Hepatocyte (in vitro differentiated cells): ENCODE measurements at regions not wholly inside any gene's neighbourhood (a gene's known extent, or its start where the extent isn't known, plus 50 kb on each side); places are given as distances from the start of the nearest gene placed in this dataset.

Experiments
- CTCF ChIP-seq: fragments of 200-600 bp; sonication (generic); IDR thresholded peaks from 2 replicates; pipeline ENCODE4 v1.5.1; 2016; ENCODE audit warnings: antibody characterized with exemption, mild to moderate bottlenecking; ENCODE audit not compliant: poor library complexity
- EZH2 ChIP-seq: fragments of 200-600 bp; sonication (generic); IDR thresholded peaks from 2 replicates; pipeline ENCODE4 v1.6.1; 2016; ENCODE audit warnings: antibody characterized with exemption, mild to moderate bottlenecking, borderline replicate concordance
- EZH2phosphoT487 ChIP-seq: fragments of 200-600 bp; sonication (generic); IDR thresholded peaks from one replicate; pipeline ENCODE4 v1.6.1; 2018; ENCODE audit warnings: antibody characterized with exemption, mild to moderate bottlenecking, low read depth, moderate library complexity; ENCODE audit not compliant: unreplicated experiment, severe bottlenecking

- TF ChIP-seq CTCF: no peak
- no peak for TF ChIP-seq EZH2phosphoT487
- no peak for TF ChIP-seq EZH2
Measured at GRCh38 chr16:54879681-54880080, 51.0 kb upstream of the IRX5 start.
